Fibroblast of pulmonary artery (primary cell): ENCODE measurements at regions not wholly inside any gene's neighbourhood (a gene's known extent, or its start where the extent isn't known, plus 50 kb on each side); places are given as distances from the start of the nearest gene placed in this dataset.

ENCODE experiments used
- DNase-seq: peaks from one replicate; pipeline ENCODE4 v3.0.0-alpha.2; 2010; ENCODE audit warnings: low read depth
- H3K4me3 ChIP-seq: replicated peaks from 2 replicates; pipeline ENCODE4 v1.5.1; 2011; ENCODE audit warnings: low read depth, mild to moderate bottlenecking, control low read depth, low read length, moderate library complexity
- TF ChIP-seq, protein P1 (sequence below): IDR thresholded peaks from 2 replicates; pipeline ENCODE4 v1.5.1; 2011; ENCODE audit warnings: mild to moderate bottlenecking, control low read depth, low read length, inconsistent platforms; ENCODE audit errors: missing control alignments

DNA sequence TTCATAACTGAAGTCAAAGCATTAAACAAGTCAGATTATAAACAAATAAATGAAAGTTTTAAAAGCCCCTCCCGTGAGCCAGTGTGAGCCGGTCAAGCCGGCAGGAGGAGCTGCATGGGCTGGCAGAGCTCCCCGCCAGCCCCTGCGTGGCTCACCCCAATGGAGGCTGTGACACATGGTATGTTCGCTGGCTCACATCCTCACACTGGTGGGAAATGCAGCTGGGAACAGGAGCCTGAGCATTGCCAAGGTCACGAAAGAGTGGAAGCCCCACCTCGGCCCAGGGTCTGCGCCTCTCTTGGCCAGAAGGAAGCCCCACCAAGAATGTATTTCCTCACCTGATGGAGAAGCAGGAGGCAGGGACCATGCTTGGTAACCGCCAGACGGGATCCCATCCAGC is 261.7 kb upstream of the TCERG1L start:
- TF ChIP-seq, protein P1, sequence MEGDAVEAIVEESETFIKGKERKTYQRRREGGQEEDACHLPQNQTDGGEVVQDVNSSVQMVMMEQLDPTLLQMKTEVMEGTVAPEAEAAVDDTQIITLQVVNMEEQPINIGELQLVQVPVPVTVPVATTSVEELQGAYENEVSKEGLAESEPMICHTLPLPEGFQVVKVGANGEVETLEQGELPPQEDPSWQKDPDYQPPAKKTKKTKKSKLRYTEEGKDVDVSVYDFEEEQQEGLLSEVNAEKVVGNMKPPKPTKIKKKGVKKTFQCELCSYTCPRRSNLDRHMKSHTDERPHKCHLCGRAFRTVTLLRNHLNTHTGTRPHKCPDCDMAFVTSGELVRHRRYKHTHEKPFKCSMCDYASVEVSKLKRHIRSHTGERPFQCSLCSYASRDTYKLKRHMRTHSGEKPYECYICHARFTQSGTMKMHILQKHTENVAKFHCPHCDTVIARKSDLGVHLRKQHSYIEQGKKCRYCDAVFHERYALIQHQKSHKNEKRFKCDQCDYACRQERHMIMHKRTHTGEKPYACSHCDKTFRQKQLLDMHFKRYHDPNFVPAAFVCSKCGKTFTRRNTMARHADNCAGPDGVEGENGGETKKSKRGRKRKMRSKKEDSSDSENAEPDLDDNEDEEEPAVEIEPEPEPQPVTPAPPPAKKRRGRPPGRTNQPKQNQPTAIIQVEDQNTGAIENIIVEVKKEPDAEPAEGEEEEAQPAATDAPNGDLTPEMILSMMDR = no peak
- DNase-seq = no peak
- H3K4me3 ChIP-seq = no peak overlapping the region

DNA sequence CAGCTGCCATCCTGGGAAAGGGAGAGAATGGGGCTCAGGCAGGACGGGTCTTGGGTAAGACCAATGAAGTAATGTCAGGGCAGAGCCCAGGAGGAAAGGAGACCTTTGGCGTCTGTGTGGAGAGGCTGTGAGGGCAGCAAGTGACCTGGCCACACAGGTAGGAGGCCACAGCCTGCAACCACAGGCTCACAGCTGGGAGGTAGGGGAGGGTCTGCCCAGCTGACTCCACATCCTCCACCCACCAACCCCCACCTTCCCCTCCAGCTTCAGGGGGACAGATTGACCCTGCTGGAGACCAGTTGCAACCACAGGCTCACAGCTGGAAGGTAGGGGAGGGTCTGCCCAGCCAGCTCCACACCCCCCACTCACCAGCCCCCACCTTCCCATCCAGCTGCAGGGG is 262.2 kb upstream of the TCERG1L start:
- TF ChIP-seq, protein P1 = no peak
- no peak for DNase-seq
- H3K4me3 ChIP-seq = no peak overlapping the region

DNA sequence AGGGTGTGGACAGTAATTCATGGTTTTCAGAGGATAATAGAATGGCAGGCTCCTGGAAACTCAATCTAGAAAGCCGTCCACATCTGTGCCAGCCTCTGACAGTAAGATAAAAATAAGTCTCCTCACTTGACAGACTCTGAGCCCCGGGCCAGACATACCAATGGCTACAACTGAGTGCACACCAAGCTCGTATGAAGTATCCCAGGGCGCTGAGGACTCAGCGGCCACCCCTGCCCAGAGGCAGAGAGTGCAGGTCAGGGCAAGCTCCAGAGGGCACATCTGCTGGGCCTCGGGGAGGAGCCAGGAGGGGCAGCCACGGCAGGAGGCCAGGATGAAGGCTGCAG is 262.8 kb upstream of the TCERG1L start:
- TF ChIP-seq, protein P1 = no peak
- H3K4me3 ChIP-seq = no peak overlapping the region
- no peak for DNase-seq

DNA sequence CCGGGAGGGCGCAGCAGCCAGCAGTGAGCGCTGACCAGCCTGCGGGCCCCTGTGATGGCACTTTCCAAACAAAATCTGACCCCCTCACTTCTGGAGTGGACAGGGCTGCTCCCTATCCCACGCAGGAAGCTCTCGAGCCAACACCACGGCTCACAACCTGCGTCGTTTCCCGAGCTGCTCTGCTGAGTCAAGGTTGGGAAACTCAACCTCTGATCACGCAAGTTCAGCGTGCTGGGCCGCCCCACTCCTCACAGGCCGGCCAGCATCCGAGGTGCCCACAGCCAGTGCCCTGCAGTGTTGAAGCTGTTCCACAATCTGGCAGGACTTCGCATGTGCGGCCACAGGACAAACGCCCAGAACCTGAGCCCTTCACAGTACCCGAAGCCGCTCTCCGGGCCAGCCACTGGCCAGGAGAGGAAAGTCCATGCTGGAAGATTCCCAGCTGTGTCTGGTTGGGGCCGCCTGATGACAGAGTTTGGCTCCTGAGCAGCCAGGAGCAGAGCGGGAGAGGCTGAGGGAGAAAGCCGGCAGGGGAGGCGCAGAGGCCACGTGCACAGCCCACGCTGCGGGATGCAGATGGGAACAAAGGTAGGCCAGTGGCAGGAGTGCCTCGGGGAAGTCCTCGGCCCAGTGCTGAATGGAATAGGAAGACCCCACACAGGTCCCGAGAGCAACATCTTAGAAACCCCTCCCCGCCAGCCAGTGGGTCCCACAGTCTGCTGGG is 263.3 kb upstream of the TCERG1L start:
- TF ChIP-seq, protein P1 = no peak
- H3K4me3 ChIP-seq = no peak overlapping the region
- no peak for DNase-seq

DNA sequence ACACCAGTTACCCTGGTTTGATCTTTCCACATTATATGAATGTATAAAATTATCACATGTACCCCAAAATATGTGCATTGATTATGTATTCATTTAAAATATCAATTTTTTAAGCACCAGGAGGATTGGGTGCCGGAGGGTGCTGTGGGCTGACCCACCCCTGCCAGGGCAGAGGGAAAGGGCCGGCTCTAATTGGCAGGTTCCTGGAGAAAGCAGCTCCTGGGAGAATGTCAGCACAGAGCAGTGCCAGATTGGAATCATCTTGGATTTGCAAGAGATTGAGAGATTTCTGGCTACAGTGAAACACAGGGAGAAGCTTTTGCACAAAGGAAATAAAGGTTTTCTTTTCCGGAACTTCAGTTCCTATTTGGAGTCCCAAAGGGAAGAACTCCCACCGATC is 264.4 kb upstream of the TCERG1L start:
- DNase-seq = no peak
- TF ChIP-seq, protein P1 = no peak
- no peak overlapping the region for H3K4me3 ChIP-seq

DNA sequence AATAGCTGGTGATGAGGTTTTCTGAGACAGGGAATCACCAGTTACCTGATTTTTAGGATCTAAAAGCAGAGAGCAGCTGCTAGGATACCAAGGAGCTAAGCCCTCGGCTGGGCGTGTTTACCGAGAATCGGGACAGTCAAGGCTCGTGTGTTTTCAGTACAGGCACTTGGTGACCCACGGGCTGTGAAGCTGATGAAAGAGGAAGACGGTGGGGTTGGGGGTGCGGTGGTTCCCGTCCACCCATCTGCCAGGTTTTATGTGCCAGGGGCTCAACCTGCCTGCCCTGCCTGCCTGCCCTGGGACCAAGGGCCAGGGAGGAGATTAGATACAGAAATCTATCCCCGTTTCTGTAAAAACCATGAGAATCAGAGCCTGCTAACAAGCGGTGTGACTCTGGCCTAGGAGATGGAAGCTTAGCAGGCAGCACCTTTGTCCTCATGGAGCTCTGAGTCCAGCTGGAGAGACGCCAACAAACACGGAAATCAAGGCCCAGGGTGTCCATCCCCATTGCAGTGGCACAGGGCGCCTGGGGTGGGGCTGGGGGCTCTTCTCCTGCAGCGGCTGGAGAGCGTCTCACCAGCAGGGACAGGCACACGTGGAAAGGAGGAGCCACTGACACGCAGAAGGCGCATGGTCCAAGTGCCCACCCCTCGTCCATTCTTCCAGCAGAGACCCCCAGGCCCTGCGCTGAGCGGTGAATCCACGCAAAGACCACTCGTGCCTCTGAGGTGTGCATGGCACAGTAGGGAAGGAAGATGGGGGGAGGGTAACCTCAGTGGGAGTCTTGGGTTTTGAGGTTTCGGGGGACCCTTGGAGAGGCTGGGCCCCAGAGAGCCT is 265.0 kb upstream of the TCERG1L start:
- TF ChIP-seq, protein P1 = no peak

More for the DNA sequence above, 265.0 kb upstream of the TCERG1L start:
- no peak overlapping the region for H3K4me3 ChIP-seq
- DNase-seq = no peak
